ENCODE measurements at regions not wholly inside any gene's neighbourhood (a gene's known extent, or its start where the extent isn't known, plus 50 kb on each side); places are given as distances from the start of the nearest gene placed in this dataset.

GRCh38 chr6:81694855-81695254, 57.6 kb downstream of the TENT5A start:
- DNase-seq (ENCODE audit: low read depth), result no peak

- DNase-seq (ENCODE audit: low read depth), result no peak
Measured at GRCh38 chr6:81694207-81694606, 58.3 kb downstream of the TENT5A start.

- no peak for DNase-seq (ENCODE audit: low read depth)
Measured at GRCh38 chr6:81693266-81693665, 59.2 kb downstream of the TENT5A start.

GRCh38 chr6:81690073-81690472, 62.4 kb downstream of the TENT5A start:
- no peak for DNase-seq (ENCODE audit: low read depth)

- no peak for DNase-seq (ENCODE audit: low read depth)
Measured at GRCh38 chr6:81689580-81689979, 62.9 kb downstream of the TENT5A start.

- DNase-seq (ENCODE audit: low read depth), result peak; percentile 21
Measured at GRCh38 chr6:81683912-81684311, 68.6 kb downstream of the TENT5A start.

GRCh38 chr6:81682858-81683620, 69.4 kb downstream of the TENT5A start:
- DNase-seq (ENCODE audit: low read depth), result no peak

GRCh38 chr6:81682235-81682795, 70.2 kb downstream of the TENT5A start:
- no peak for DNase-seq (ENCODE audit: low read depth)

GRCh38 chr6:81669445-81669844, 83.0 kb downstream of the TENT5A start:
- no peak for DNase-seq (ENCODE audit: low read depth)

- no peak for DNase-seq (ENCODE audit: low read depth)
Measured at GRCh38 chr6:81668615-81669047, 83.8 kb downstream of the TENT5A start.

- no peak for DNase-seq (ENCODE audit: low read depth)
Measured at GRCh38 chr6:81666481-81666880, 86.0 kb downstream of the TENT5A start.

- DNase-seq (ENCODE audit: low read depth), result no peak
Measured at GRCh38 chr6:81656231-81656630, 96.2 kb downstream of the TENT5A start.

GRCh38 chr6:81655696-81656095, 96.8 kb downstream of the TENT5A start:
- no peak for DNase-seq (ENCODE audit: low read depth)

GRCh38 chr6:81648502-81648901, 104.0 kb downstream of the TENT5A start:
- DNase-seq (ENCODE audit: low read depth), result no peak

GRCh38 chr6:81643156-81643555, 109.3 kb downstream of the TENT5A start:
- no peak for DNase-seq (ENCODE audit: low read depth)

- no peak for DNase-seq (ENCODE audit: low read depth)
Measured at GRCh38 chr6:81640891-81641290, 111.6 kb downstream of the TENT5A start.

GRCh38 chr6:81640126-81640525, 112.4 kb downstream of the TENT5A start:
- DNase-seq (ENCODE audit: low read depth), result no peak

GRCh38 chr6:81638366-81638765, 114.1 kb downstream of the TENT5A start:
- DNase-seq (ENCODE audit: low read depth), result no peak

GRCh38 chr6:81636930-81637568, 115.4 kb downstream of the TENT5A start:
- DNase-seq (ENCODE audit: low read depth), result peak; percentile 60

GRCh38 chr6:81634155-81634880, 118.2 kb downstream of the TENT5A start:
- no peak for DNase-seq (ENCODE audit: low read depth)

GRCh38 chr6:81633391-81633790, 119.1 kb downstream of the TENT5A start:
- DNase-seq (ENCODE audit: low read depth), result no peak

- no peak for DNase-seq (ENCODE audit: low read depth)
Measured at GRCh38 chr6:81630719-81631118, 121.8 kb downstream of the TENT5A start.

- peak; percentile 13 for DNase-seq (ENCODE audit: low read depth)
Measured at GRCh38 chr6:81625216-81625615, 127.3 kb downstream of the TENT5A start.

All from fibroblast of gingiva (primary cell).